Effector memory CD4-positive, alpha-beta T cell (primary cell): ENCODE measurements at regions not wholly inside any gene's neighbourhood (a gene's known extent, or its start where the extent isn't known, plus 50 kb on each side); places are given as distances from the start of the nearest gene placed in this dataset.

ENCODE experiments used
- DNase-seq, 3 donors: peaks; one replicate each; pipeline ENCODE4 v3.0.0-alpha.2; 2020
- H3K27ac ChIP-seq: 2 replicates; pipeline ENCODE4 v1.7.0; 2013; ENCODE audit warnings: mild to moderate bottlenecking, low read length, moderate library complexity; ENCODE audit not compliant: insufficient read depth, poor library complexity, severe bottlenecking
- H3K27me3 ChIP-seq: replicated peaks from 2 replicates; pipeline ENCODE4 v1.7.0; 2013; ENCODE audit warnings: mild to moderate bottlenecking, low read length; ENCODE audit not compliant: insufficient read depth, control insufficient read depth, poor library complexity, severe bottlenecking
- H3K36me3 ChIP-seq: 2 replicates; pipeline ENCODE4 v1.7.0; 2013; ENCODE audit warnings: mild to moderate bottlenecking, low read length, moderate library complexity; ENCODE audit not compliant: control insufficient read depth, insufficient read depth
- H3K4me1 ChIP-seq: 2 replicates; pipeline ENCODE4 v1.7.0; 2013; ENCODE audit warnings: low read length, mild to moderate bottlenecking; ENCODE audit not compliant: control insufficient read depth, insufficient read depth, poor library complexity, severe bottlenecking
- H3K4me3 ChIP-seq: 2 replicates; pipeline ENCODE4 v1.7.0; 2013; ENCODE audit warnings: low read length, low read depth, mild to moderate bottlenecking; ENCODE audit not compliant: insufficient read depth, poor library complexity, severe bottlenecking
- H3K9me3 ChIP-seq: 2 replicates; pipeline ENCODE4 v1.7.0; 2013; ENCODE audit warnings: mild to moderate bottlenecking, low read length, moderate library complexity; ENCODE audit not compliant: control insufficient read depth

GRCh38 chr6:164168595-164168994 is 754.1 kb downstream of the QKI start:
- no peaks in the 10 kb centered on the region for H3K27me3 ChIP-seq
- no peaks in the 10 kb centered on the region for H3K36me3 ChIP-seq
- H3K27ac ChIP-seq = no peak overlapping the region
- DNase-seq = no peak
- H3K9me3 ChIP-seq = no peaks in the 10 kb centered on the region
- H3K4me3 ChIP-seq = no peak overlapping the region
- H3K4me1 ChIP-seq = no peaks in the 10 kb centered on the region

DNA sequence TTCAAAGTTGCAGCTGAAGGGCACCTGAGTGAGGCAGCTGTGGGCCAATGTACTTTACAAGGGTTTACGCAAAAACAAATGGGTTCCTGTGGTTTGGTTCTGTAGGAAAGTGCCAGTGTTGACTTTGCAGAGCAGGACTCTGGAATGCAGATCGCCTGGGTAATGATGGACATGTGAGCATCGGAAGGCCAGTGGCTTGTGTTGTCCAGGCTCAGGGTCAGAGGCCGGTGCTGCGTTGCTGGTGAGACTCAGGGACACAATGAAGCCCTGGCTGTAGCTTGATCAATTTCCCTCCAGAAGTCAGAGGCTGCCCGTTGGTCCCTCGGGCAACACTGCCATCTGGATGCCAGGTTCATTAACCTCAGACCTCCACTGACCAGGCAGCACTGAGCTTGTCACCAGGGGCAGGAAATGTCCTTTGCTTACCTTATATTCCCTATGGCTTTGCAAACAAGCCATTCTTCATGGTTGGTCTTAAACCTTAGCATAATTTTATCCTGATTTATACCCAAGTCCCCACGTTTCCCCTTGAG is 753.4 kb downstream of the QKI start:
- DNase-seq = no peak
- Histone ChIP-seq H3K27ac (no peak overlapping the region), H3K9me3 (no peaks in the 10 kb centered on the region), H3K36me3 (no peaks in the 10 kb centered on the region), H3K4me3 (no peak overlapping the region), H3K27me3 (no peaks in the 10 kb centered on the region), H3K4me1 (no peaks in the 10 kb centered on the region)

GRCh38 chr6:164166996-164167395 is 752.5 kb downstream of the QKI start:
- H3K36me3 ChIP-seq = no peaks in the 10 kb centered on the region
- DNase-seq = no peak
- H3K9me3 ChIP-seq = no peaks in the 10 kb centered on the region
- H3K4me3 ChIP-seq = no peak overlapping the region
- H3K27me3 ChIP-seq = no peaks in the 10 kb centered on the region
- no peak overlapping the region for H3K27ac ChIP-seq
- no peaks in the 10 kb centered on the region for H3K4me1 ChIP-seq

DNA sequence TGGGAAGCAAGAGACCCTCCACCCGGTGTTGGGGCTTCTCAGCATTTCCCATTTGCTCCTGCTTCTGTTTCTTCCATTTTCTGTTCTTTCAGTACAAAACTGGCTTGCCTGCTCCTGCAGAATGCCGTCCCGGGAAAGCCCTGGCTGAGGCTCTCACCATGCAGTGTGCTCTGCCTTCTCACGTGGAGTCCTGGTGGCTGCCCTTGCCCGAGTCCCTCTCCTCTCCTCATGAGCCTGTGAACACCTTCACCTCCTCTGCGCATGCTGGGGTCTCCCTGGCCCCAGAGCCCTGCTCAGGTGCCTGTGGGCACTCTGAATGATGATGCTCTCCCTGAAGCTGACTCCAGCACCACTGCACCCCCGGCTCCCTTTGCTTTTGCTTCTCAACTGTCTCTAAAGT is 752.0 kb downstream of the QKI start:
- no peak for DNase-seq
- H3K9me3 ChIP-seq = no peaks in the 10 kb centered on the region
- H3K27me3 ChIP-seq = no peaks in the 10 kb centered on the region
- H3K4me1 ChIP-seq = no peaks in the 10 kb centered on the region
- no peak overlapping the region for H3K4me3 ChIP-seq
- no peak overlapping the region for H3K27ac ChIP-seq
- no peaks in the 10 kb centered on the region for H3K36me3 ChIP-seq

GRCh38 chr6:164164876-164165275 is 750.4 kb downstream of the QKI start:
- H3K36me3 ChIP-seq = no peaks in the 10 kb centered on the region
- DNase-seq = no peak
- no peak overlapping the region for H3K27ac ChIP-seq
- H3K9me3 ChIP-seq = no peaks in the 10 kb centered on the region
- no peaks in the 10 kb centered on the region for H3K27me3 ChIP-seq
- no peaks in the 10 kb centered on the region for H3K4me1 ChIP-seq
- no peak overlapping the region for H3K4me3 ChIP-seq

GRCh38 chr6:164163239-164163638 is 748.7 kb downstream of the QKI start:
- Histone ChIP-seq H3K36me3 (no peaks in the 10 kb centered on the region), H3K27me3 (no peaks in the 10 kb centered on the region), H3K4me1 (no peaks in the 10 kb centered on the region), H3K4me3 (no peak overlapping the region), H3K9me3 (no peaks in the 10 kb centered on the region), H3K27ac (no peak overlapping the region)
- no peak for DNase-seq

DNA sequence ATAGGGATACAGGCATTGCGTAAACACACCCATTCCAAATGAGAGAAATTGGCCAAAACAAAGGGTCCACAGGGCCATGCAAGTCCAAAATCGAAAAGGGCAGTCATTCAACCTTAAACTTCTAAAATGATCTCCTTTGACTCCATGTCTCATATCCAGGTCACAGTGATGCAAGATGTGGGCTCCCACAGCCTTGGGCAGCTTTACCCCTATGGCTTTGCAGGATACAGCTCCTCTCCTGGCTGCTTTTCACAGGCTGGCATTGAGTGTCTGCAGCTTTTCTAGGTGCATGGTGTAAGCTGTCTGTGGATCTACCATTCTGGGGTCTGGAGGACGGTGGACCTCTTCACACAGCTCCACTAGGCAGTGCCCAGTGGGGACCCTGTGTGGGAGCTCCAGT is 744.5 kb downstream of the QKI start:
- Histone ChIP-seq H3K27ac (no peak overlapping the region), H3K36me3 (no peaks in the 10 kb centered on the region), H3K4me3 (no peak overlapping the region), H3K27me3 (no peaks in the 10 kb centered on the region), H3K9me3 (no peaks in the 10 kb centered on the region), H3K4me1 (no peaks in the 10 kb centered on the region)
- DNase-seq = no peak

- H3K36me3 ChIP-seq = no peaks in the 10 kb centered on the region
- H3K9me3 ChIP-seq = no peaks in the 10 kb centered on the region
- no peak for DNase-seq
- H3K4me3 ChIP-seq = no peak overlapping the region
- H3K4me1 ChIP-seq = no peaks in the 10 kb centered on the region
- no peak overlapping the region for H3K27ac ChIP-seq
- no peaks in the 10 kb centered on the region for H3K27me3 ChIP-seq
Observed at GRCh38 chr6:164154588-164154987, 740.1 kb downstream of the QKI start.

GRCh38 chr6:164152611-164153010 is 738.1 kb downstream of the QKI start:
- DNase-seq = no peak
- Histone ChIP-seq H3K4me1 (no peaks in the 10 kb centered on the region), H3K9me3 (no peaks in the 10 kb centered on the region), H3K36me3 (no peaks in the 10 kb centered on the region), H3K27me3 (no peaks in the 10 kb centered on the region), H3K4me3 (no peak overlapping the region), H3K27ac (no peak overlapping the region)

- no peak overlapping the region for H3K4me3 ChIP-seq
- no peak for DNase-seq
Observed at GRCh38 chr6:164151161-164152120, 736.9 kb downstream of the QKI start.

More at GRCh38 chr6:164151161-164152120, 736.9 kb downstream of the QKI start:
- Histone ChIP-seq H3K36me3 (no peaks in the 10 kb centered on the region), H3K4me1 (no peaks in the 10 kb centered on the region), H3K27ac (no peak overlapping the region), H3K27me3 (no peaks in the 10 kb centered on the region), H3K9me3 (no peaks in the 10 kb centered on the region)
